ENCODE measurements at regions not wholly inside any gene's neighbourhood (a gene's known extent, or its start where the extent isn't known, plus 50 kb on each side); places are given as distances from the start of the nearest gene placed in this dataset.

- DNase-seq, result no peak
Observed at GRCh38 chr22:48586799-48587185, 1240.9 kb downstream of the BRD1 start.

DNA sequence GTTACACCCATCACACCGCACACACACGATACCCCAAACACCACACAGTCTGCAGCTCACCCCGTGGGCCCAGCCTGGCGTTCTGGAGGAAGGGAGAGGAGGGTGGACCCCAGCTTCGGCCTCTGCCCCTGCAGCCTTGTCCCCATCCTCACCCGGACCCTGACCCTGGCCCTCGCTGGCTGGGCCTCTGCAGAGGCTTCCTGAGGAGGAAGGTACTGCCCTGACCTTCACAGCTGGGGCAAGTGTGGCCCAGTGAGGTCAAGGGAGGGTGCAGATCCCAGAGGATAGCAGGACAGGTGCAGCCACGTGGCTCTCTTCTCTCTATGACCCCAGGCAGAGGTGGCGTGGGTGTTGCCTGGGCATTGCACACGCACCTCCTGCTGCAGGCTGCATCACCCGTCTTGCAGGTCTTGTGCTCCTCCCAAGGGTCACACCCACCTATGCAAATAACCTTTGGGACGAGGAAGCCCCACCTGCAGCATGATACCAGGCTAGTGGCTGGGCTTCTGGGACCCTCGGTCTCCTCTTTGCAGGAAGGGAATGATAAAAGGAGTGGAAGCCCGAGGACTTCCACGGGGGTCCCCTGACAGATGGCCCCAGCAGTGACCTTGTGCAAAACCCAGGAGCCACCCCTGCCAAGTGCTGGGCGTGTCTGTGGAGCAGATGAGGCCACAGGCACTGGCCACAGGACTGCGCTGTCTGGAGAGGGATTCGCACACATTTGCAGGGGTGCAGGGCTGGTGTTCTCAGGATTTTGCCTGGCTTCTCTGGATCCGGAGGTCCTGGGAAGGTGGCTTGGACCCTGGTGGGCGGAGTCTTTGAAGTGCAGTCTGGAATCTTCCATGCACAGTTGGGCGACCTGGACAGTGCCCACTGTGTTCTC lies 1241.5 kb downstream of the BRD1 start:
- no peak for DNase-seq

GRCh38 chr22:48584170-48584569 lies 1243.5 kb downstream of the BRD1 start:
- no peak for DNase-seq

GRCh38 chr22:48581796-48582469 lies 1245.7 kb downstream of the BRD1 start:
- DNase-seq, result no peak

- no peak for DNase-seq
Observed at GRCh38 chr22:48581205-48581766, 1246.4 kb downstream of the BRD1 start.

GRCh38 chr22:48580481-48580970 lies 1247.1 kb downstream of the BRD1 start:
- no peak for DNase-seq

DNA sequence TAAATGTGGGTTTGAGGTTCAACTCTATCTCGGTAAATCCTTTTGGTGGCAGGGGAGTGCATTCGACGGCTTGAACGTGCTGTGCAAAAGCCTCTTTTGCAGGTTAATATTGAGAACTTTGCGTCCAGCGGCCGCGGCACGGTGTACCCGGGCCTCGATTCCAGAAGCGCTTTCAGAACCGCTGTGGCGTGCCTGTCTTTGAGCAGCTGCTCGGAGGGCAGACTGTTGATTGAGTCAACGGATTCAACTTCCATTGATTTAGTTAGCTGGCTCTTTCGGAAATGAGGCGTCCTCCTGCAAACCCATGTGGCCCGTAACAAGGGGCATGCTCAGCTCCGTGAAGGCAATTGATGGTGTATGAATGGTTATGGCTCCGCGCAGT lies 1247.8 kb downstream of the BRD1 start:
- no peak for DNase-seq

DNA sequence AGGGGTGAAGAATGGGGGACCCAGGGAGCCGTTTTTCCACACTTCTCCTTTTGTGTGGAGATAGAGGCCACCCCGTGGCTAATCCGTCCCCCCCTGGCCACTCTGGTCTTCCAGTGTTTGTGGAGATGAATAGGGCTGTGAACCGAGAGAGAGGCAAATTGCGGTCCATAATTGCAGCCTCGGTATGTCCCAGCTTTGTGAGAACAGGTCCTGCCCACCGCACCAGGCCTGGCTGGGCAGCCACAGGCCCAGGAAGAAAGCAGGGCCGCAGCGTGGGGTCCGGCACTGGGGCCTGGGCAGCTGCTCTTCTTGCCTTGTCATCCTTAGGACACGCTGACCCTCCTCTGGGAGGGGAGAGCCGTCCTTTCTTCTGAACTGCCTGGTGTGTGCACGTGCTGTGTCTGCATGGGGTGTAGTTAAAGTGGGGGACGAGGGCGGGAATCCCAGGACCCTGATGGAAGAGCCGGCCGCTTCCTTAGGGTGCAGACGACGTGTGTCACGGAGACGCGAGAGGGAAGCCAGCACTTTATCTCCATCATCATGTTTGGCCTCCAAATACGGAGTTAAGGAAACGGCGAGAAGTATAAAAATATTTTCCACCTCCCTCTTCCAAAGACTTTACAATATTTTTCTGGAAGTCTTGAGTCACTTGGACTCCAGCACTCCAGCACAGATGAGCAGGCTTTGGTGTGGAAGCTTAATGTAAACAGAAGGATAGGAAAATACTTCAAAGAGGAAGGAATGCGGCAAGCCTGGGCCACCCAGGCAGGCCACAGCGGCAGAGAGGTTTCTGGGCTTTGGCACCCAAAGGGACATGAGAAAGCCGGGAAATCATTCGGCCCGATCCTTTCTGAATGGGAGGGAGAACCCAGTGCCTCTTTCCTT lies 1248.4 kb downstream of the BRD1 start:
- no peak for DNase-seq

GRCh38 chr22:48578138-48579042 lies 1249.3 kb downstream of the BRD1 start:
- no peak for DNase-seq

- no peak for DNase-seq
Observed at GRCh38 chr22:48577691-48578090, 1250.0 kb downstream of the BRD1 start.

DNA sequence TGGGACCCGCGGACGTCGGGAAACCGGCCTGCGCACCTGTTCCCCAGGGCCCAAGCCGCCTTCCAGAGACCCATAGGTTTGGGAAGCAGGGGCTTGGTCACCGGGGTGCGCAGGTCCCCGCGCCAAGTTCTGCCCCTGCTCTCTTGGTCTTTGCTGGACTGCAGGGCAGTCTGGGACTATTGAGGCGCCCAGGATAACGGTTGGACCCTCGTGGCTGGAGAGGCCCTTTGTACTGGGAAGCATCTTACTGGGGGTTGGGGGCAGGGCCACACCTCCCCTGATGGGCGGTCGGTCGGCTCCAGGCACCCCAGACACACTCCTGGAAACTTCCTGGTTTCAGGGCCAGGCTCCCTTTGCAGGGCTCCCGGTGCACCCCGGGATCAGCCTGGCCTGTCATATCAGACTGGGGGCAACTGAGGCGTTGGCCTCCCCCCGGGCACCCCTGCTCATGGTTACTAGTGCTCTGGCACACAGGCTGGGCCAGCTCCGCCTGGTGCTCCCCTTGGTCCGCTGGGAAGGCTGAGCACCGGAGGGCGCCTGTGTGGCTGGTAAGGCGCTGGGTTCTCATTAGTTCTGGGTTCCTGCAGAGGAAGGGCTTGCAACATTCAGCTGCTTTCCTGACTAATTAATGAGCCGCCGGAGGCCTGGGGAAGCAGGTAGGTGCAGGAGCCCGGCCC lies 1250.5 kb downstream of the BRD1 start:
- no peak for DNase-seq

DNA sequence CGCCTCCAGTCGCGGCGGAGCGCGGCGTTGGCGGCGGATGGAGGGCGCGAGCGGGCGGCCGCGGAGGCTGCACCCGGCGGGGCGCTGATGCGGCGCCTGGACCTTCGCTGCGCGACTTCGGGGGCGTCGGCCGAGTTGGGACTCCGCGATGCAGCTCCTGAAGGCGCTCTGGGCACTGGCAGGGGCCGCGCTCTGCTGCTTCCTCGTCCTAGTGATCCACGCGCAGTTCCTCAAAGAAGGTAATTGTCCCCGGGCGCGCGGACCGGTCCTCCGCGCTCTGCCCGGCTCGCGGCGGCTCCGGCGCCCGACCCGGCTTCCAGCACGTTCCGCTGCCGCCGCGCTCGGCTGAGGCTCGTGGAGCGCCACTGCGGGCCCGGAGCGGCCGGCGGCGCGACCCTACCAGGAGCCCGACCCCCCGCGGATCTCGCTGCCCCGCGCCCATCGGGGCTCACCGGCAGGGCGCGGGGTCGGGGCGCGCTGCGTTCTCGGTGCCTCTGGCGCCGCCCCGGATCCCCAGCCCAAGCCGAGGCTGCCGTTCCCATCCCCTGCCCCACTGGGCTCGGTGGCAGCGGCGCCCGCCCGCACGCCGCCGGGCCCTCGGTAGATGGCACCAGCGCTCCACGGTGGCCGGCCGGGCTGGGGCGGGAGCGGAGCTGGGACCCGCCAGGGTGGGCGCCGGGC lies 1251.2 kb downstream of the BRD1 start:
- DNase-seq, result no peak

DNA sequence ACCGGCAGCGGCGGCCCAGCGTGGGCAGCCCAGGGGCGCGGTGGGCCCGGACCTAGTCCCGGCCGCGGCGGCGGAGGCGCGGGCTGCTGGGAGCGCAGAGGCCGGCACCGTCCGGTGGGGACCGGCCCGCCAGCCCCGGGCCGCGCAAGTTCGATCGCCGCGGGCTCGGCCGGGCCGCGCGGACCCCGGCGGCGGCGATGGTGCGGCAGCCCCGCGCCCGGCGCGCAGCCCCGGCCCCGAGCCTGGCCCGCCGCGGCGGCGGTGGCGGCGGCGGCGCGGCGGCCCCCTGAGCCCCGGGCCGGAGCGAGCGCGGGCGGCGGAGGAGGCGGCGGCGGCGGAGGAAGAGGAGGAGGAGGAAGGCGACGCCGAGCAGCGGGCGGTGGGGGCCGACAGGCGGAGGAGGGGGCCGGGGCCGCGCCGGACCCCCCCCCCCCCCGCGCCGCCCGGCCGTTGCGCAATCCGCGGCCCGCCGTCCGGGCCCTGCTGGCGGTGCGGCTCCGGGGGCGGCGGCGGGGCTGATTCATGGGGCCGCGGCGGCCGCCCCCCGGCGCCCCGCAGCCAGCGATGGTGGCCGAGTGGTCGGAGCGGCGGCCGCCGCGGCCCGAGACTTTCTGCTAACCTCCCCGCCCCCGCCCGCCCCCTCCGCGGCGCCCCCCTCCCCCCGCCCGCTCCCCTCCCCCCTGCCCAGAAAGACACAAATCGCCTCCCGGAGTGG lies 1251.9 kb downstream of the BRD1 start:
- no peak for DNase-seq

GRCh38 chr22:48574776-48575617 lies 1252.7 kb downstream of the BRD1 start:
- no peak for DNase-seq

- no peak for DNase-seq
Observed at GRCh38 chr22:48573766-48574165, 1253.9 kb downstream of the BRD1 start.

GRCh38 chr22:48572951-48573350 lies 1254.7 kb downstream of the BRD1 start:
- DNase-seq, result no peak

DNA sequence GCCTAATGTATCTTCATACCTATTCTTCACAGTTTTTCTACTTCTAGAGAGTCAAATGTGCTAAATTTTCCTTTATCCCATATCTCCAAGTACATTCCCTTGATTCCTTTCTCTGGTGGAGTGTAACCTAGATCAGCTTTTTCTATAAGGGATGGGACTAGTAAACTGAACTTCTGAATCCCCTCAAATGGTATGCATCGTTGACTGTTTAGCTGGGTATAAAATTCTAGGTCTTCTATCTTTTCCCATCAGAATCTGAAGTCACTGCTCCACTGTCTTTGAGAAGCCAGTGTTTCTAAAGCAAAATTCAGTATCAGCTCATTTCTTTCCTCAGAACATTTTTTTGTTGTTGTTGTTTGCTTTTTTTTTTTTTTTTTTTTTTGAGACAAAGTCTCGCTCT lies 1256.8 kb downstream of the BRD1 start:
- no peak for DNase-seq

GRCh38 chr22:48569476-48570233 lies 1258.0 kb downstream of the BRD1 start:
- no peak for DNase-seq

All from stimulated activated CD4-positive, alpha-beta T cell treated with anti-CD3 and anti-CD28 coated beads, Interleukin-12 subunit alpha, Interleukin-12 subunit beta, amount 100 ng/mL, for 4 hours (primary cell).